Prostate gland (tissue), 2 donors: ENCODE measurements at regions not wholly inside any gene's neighbourhood (a gene's known extent, or its start where the extent isn't known, plus 50 kb on each side); places are given as distances from the start of the nearest gene placed in this dataset.

Experiments used
- DNase-seq: peaks from one replicate; pipeline ENCODE4 v3.0.0-alpha.2; 2019; ENCODE audit warnings: low spot score
- H3K27ac ChIP-seq, 2 donors: fragments of 200-600 bp; sonication (generic); 2 replicates each; pipeline ENCODE4 v1.5.1; 2017 to 2019
- H3K27me3 ChIP-seq: fragments of 200-600 bp; sonication (generic); replicated peaks from 2 replicates; pipeline ENCODE4 v1.5.1; 2019; ENCODE audit not compliant: insufficient read depth
- H3K36me3 ChIP-seq, 2 donors: fragments of 200-600 bp; sonication (generic); 1 replicate in 1 of 2; 2 replicates in 1 of 2; pipeline versions ENCODE4 v1.5.1 to v1.8.1; 2017 to 2019
- H3K4me1 ChIP-seq: fragments of 200-600 bp; sonication (generic); replicated peaks from 2 replicates; pipeline ENCODE4 v1.5.1; 2019
- H3K4me3 ChIP-seq, 2 donors: fragments of 200-600 bp; sonication (generic); 2 replicates each; pipeline ENCODE4 v1.5.1; 2017 to 2019
- H3K9me3 ChIP-seq: fragments of 200-600 bp; sonication (generic); 2 replicates; pipeline ENCODE4 v1.5.1; 2017
- POLR2A ChIP-seq: fragments of 450-650 bp; IDR thresholded peaks from one replicate; pipeline ENCODE4 v1.6.1; 2016; ENCODE audit warnings: antibody characterized with exemption, mild to moderate bottlenecking
- POLR2AphosphoS5 ChIP-seq: sonication (generic); formaldehyde crosslinking; IDR thresholded peaks from one replicate; pipeline ENCODE4 v1.6.1; 2017; ENCODE audit warnings: antibody characterized with exemption
- WGBS: methylation state at CpG from one replicate; pipeline ENCODE4 v1.1.5; 2018; 5-methylcytosine and 5-hydroxymethylcytosine counted together
- intact Hi-C: fragments of 100-400 bp; cut with DNase I; formaldehyde crosslinking; loops from one replicate; pipeline ENCODE4 v1.14.2; 2022
- TF ChIP-seq, protein P1 (sequence below), 4 experiments: fragments of 200-600 bp in 2 of 4; fragments of 450-650 bp in 2 of 4; sonication (generic) in 2 of 4; IDR thresholded peaks; 1 replicate in 3 of 4; 2 replicates in 1 of 4; pipeline ENCODE4 v1.5.1; 2016 to 2019; ENCODE audit warnings: antibody characterized with exemption in 4 of 4, mild to moderate bottlenecking in 2 of 4, moderate library complexity in 2 of 4

DNA sequence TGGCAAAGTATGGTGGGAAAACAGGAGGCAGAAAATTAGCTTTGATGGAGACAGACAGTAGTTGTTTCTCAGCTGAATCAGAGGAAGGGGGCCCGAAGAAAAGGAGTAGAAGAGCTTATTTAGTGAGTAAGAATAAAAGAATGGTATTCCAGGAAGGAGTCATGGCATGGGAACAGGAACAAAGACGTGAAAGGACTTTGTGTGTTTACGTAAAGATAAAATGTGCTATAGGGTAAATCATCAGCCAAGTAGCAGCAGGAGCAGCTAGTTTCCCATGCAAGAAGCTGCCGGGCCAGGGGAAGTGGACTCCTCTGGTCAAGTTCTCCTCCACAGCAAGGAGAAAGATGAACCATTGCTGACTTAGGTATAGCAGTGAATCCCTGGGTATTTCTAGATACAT lies 454.5 kb downstream of the HINT1 start:
- H3K4me1 ChIP-seq = no peaks in the 10 kb centered on the region
- H3K36me3 ChIP-seq = no peaks in the 10 kb centered on the region
- no peak overlapping the region for H3K4me3 ChIP-seq
- no peaks in the 10 kb centered on the region for H3K9me3 ChIP-seq
- no peak for DNase-seq
- WGBS = 30% methylated on average over 4 of the region's 4 CpGs
- H3K27ac ChIP-seq = no peak overlapping the region
- H3K27me3 ChIP-seq = no peaks in the 10 kb centered on the region
- TF ChIP-seq, protein P1, sequence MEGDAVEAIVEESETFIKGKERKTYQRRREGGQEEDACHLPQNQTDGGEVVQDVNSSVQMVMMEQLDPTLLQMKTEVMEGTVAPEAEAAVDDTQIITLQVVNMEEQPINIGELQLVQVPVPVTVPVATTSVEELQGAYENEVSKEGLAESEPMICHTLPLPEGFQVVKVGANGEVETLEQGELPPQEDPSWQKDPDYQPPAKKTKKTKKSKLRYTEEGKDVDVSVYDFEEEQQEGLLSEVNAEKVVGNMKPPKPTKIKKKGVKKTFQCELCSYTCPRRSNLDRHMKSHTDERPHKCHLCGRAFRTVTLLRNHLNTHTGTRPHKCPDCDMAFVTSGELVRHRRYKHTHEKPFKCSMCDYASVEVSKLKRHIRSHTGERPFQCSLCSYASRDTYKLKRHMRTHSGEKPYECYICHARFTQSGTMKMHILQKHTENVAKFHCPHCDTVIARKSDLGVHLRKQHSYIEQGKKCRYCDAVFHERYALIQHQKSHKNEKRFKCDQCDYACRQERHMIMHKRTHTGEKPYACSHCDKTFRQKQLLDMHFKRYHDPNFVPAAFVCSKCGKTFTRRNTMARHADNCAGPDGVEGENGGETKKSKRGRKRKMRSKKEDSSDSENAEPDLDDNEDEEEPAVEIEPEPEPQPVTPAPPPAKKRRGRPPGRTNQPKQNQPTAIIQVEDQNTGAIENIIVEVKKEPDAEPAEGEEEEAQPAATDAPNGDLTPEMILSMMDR (IDR thresholded peaks at IDR 0.05) = no peak
- TF ChIP-seq POLR2AphosphoS5 (no peak), POLR2A (no peak)
- intact Hi-C loops = no loop called here

DNA sequence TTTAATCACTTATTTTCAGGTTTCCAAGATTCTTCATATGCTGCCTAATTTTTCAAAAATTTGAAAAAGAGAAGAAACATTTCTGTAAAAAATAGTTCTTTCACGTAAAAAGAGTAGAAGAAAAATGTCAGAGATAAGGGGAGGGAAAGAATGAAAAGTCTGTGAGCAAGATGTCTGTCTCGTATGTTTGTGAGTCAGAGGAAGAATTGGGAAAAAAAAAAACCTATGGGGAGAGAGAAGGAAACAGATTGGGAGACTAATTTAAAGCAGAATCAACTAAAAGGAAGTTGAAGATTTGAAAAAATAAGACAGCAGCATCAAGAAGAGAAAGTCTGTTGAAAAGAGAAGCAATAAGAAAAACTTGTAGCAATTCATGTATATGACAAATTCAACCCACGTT lies 456.3 kb downstream of the HINT1 start:
- WGBS = 73% methylated on average over 3 of the region's 3 CpGs
- Histone ChIP-seq H3K27me3 (no peaks in the 10 kb centered on the region), H3K4me1 (no peaks in the 10 kb centered on the region), H3K36me3 (no peaks in the 10 kb centered on the region), H3K9me3 (no peaks in the 10 kb centered on the region), H3K27ac (no peak overlapping the region), H3K4me3 (no peak overlapping the region)
- intact Hi-C loops = no loop called here
- no peak for DNase-seq
- TF ChIP-seq POLR2AphosphoS5 (no peak), POLR2A (no peak)
- TF ChIP-seq, protein P1 (IDR thresholded peaks at IDR 0.05) = no peak

DNA sequence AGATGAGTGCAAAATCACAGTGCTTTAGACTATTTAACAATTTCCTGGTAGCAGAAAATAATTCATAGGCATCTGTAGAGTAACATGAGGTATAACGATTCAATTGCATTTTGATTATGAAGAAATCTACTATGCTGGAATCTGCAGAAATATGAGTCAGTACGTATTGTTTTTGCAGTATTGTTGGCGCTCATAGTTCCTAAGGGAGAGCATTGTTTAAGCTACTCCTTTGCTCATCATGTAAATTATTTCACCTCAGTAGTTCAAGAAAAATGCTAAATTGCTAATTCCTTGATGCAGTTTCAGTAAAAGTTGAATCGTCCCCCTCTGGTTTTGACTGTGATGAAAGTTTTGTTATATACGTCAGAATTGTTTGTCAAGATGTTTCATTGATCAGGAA lies 458.4 kb downstream of the HINT1 start:
- Histone ChIP-seq H3K4me1 (no peaks in the 10 kb centered on the region), H3K36me3 (no peaks in the 10 kb centered on the region), H3K9me3 (no peaks in the 10 kb centered on the region), H3K4me3 (no peak overlapping the region), H3K27me3 (no peaks in the 10 kb centered on the region), H3K27ac (no peak overlapping the region)
- 71% methylated on average over 5 of the region's 5 CpGs for WGBS
- intact Hi-C loops = no loop called here
- TF ChIP-seq POLR2A (no peak), POLR2AphosphoS5 (no peak)
- TF ChIP-seq, protein P1 (IDR thresholded peaks at IDR 0.05) = no peak
- DNase-seq = no peak

DNA sequence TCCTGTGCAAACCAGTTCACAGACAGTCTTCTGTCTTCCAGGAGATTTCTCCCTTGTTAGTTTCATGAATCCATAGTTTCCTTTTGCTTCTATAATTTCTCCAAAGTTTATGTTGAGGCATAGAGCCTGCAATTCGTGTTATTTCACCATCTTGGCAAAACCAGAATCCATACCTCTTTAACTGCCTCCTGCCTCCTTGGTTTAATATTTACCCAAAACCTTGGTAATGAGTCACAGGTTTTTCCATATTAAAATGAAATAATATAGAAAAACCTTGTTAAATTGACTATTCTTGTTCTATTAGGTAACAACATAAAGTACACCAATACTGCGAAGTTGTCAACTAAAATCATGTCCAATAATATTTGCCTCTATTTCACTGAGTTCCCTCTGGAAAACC lies 459.7 kb downstream of the HINT1 start:
- Histone ChIP-seq H3K36me3 (no peaks in the 10 kb centered on the region), H3K9me3 (no peaks in the 10 kb centered on the region), H3K27me3 (no peaks in the 10 kb centered on the region), H3K4me1 (no peaks in the 10 kb centered on the region), H3K4me3 (no peak overlapping the region), H3K27ac (no peak overlapping the region)
- WGBS = 77% methylated on average over 2 of the region's 2 CpGs
- intact Hi-C loops = no loop called here
- TF ChIP-seq, protein P1 (IDR thresholded peaks at IDR 0.05) = no peak
- TF ChIP-seq POLR2A (no peak), POLR2AphosphoS5 (no peak)
- no peak for DNase-seq

DNA sequence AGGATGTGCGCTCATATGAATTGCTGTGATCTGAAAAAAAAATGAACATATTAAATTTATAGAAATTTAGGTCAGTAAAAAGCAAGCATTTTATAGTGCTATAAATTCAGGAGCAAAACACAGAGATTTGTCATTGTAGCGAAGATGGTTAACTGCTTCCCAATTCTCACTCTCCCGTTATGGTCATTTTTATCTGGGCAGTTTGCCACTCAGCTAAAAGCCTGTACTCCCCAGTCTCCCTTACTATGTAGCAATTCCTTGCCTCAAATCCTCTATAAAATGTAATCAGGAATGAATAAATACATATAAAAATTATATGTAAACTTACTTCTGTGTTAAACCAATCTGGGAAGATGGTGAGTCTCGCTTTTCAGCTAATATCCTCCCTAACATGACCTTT lies 471.5 kb downstream of the HINT1 start:
- Histone ChIP-seq H3K27ac (no peak overlapping the region), H3K4me3 (no peak overlapping the region), H3K9me3 (no peaks in the 10 kb centered on the region), H3K27me3 (no peaks in the 10 kb centered on the region), H3K4me1 (no peaks in the 10 kb centered on the region), H3K36me3 (no peaks in the 10 kb centered on the region)
- intact Hi-C loops = no loop called here
- TF ChIP-seq, protein P1 (IDR thresholded peaks at IDR 0.05) = no peak
- no peak for TF ChIP-seq POLR2AphosphoS5
- TF ChIP-seq POLR2A = no peak
- WGBS = 33% methylated on average over 4 of the region's 4 CpGs
- DNase-seq = no peak
